Tibial artery (tissue), 4 donors: ENCODE measurements at regions not wholly inside any gene's neighbourhood (a gene's known extent, or its start where the extent isn't known, plus 50 kb on each side); places are given as distances from the start of the nearest gene placed in this dataset.
A peak's percentile ranks its signal among the peaks of the same experiment; 100 is the strongest.
"Not testable (repeated sequence)": the region's sequence is repeated elsewhere in the genome, so short reads cannot be mapped to it uniquely, and the experiment has no call there.

Experiments
- DNase-seq, 2 donors: peaks; one replicate each; pipeline ENCODE4 v3.0.0-alpha.2; 2019
- H3K27ac ChIP-seq, 2 donors: fragments of 200-600 bp; sonication (generic) in 1 of 2; 1 replicate in 1 of 2; 2 replicates in 1 of 2; pipeline ENCODE4 v1.5.1; 2018 to 2019; ENCODE audit warnings: mild to moderate bottlenecking in 1 of 2
- H3K27me3 ChIP-seq, 2 donors: fragments of 200-600 bp; sonication (generic) in 1 of 2; one replicate each; pipeline versions ENCODE4 v1.5.1 to v1.6.0; 2016 to 2019
- H3K36me3 ChIP-seq, 3 donors: fragments of 200-600 bp; sonication (generic) in 2 of 3; one replicate each; pipeline ENCODE4 v1.5.1; 2016 to 2019; ENCODE audit warnings: mild to moderate bottlenecking in 2 of 3
- H3K4me1 ChIP-seq, 4 donors: fragments of 200-600 bp; sonication (generic) in 2 of 4; 1 replicate in 3 of 4; 2 replicates in 1 of 4; pipeline ENCODE4 v1.5.1; 2016 to 2019
- H3K4me3 ChIP-seq, 2 donors: fragments of 200-600 bp; sonication (generic) in 1 of 2; 1 replicate in 1 of 2; 2 replicates in 1 of 2; pipeline ENCODE4 v1.5.1; 2018 to 2019; ENCODE audit warnings: mild to moderate bottlenecking in 2 of 2
- H3K9me3 ChIP-seq, 3 donors: fragments of 200-600 bp; sonication (generic) in 1 of 3; one replicate each; pipeline ENCODE4 v1.5.1; 2016 to 2019
- intact Hi-C: fragments of 100-400 bp; cut with DNase I; formaldehyde crosslinking; loops from one replicate; pipeline ENCODE4 v1.15.0; 2023; ENCODE audit warnings: low total_unique reads
- TF ChIP-seq, protein P1 (sequence below), 2 experiments: fragments of 200-600 bp in 1 of 2; fragments of 450-650 bp in 1 of 2; IDR thresholded peaks; one replicate each; pipeline ENCODE4 v1.5.1; 2017 to 2019; ENCODE audit warnings: antibody characterized with exemption in 2 of 2, mild to moderate bottlenecking in 1 of 2, moderate library complexity in 1 of 2

DNA sequence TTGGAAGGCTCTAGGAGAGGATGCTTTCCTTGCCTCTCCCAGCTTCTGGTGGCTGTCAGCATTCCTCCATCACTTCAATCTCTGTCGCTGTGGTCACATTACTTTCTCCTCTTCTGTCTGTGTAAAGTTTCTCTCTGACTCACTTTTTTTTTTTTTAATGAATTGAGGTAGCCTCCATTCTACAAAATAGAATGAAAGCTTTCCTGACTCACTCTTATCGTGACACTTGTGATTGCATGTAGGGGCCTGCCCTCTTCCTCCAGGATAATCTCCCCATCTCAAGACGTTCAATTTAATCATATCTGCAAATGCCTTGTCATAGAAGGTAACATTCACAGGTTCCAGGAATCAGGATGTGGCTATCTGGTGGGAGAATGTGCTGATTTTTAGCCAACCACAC is 153.5 kb upstream of the HMGA2 start:
- TF ChIP-seq, protein P1, sequence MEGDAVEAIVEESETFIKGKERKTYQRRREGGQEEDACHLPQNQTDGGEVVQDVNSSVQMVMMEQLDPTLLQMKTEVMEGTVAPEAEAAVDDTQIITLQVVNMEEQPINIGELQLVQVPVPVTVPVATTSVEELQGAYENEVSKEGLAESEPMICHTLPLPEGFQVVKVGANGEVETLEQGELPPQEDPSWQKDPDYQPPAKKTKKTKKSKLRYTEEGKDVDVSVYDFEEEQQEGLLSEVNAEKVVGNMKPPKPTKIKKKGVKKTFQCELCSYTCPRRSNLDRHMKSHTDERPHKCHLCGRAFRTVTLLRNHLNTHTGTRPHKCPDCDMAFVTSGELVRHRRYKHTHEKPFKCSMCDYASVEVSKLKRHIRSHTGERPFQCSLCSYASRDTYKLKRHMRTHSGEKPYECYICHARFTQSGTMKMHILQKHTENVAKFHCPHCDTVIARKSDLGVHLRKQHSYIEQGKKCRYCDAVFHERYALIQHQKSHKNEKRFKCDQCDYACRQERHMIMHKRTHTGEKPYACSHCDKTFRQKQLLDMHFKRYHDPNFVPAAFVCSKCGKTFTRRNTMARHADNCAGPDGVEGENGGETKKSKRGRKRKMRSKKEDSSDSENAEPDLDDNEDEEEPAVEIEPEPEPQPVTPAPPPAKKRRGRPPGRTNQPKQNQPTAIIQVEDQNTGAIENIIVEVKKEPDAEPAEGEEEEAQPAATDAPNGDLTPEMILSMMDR (IDR thresholded peaks at IDR 0.05) = no peak
- Histone ChIP-seq H3K27ac (no peak overlapping the region), H3K9me3 (no peaks in the 10 kb centered on the region), H3K27me3 (no peaks in the 10 kb centered on the region), H3K4me1 (no peaks in the 10 kb centered on the region), H3K36me3 (no peaks in the 10 kb centered on the region), H3K4me3 (no peak overlapping the region)
- DNase-seq = no peak
- intact Hi-C loops = no loop called here

DNA sequence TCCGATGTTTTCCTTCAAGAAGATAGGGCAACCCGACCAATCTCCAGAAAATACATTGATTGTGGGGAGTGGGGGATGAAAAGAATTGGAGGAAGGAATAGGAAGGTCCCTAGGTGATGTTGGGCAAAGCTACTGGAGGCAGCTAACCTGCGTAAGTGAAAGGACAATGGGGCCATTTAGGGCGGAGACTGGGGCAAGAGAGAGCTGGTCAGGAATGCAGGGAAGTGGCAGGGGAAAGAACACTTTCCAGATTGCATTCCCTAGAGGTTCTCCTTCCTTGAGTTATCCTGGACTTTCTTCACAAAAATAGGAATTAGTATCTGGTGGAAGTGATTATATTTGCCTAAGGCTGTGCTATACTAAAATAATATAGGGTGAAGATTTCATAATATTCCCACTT is 151.8 kb upstream of the HMGA2 start:
- H3K27me3 ChIP-seq = no peaks in the 10 kb centered on the region
- DNase-seq = no peak
- H3K4me1 ChIP-seq = no peaks in the 10 kb centered on the region
- no peaks in the 10 kb centered on the region for H3K36me3 ChIP-seq
- H3K4me3 ChIP-seq = no peak overlapping the region
- H3K9me3 ChIP-seq = no peaks in the 10 kb centered on the region
- TF ChIP-seq, protein P1 (IDR thresholded peaks at IDR 0.05) = no peak
- intact Hi-C loops = no loop called here
- no peak overlapping the region for H3K27ac ChIP-seq

DNA sequence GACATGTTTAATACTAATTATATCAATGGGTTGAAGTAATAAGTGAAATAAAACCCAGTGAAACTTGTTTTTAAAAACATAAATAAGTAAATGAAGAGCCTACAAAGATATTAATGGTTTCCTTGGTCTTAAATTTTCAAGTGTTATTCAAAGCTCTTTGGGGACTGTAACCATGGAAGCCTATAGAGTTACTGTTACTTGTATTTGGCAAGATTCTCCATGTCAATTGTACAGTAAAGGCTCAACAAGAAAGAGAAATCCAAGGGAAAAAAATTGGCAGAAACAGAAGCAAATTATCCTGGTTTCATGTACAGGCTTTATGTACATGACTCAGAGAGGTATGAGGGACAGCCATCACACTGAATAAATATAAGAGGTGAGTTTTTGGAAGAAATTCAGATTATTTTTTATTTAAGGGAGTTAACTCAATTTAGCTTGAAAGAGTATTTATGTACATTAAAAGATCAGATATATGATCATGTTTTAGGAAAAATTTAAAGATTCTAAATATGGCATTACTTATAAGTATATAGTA is 151.1 kb upstream of the HMGA2 start:
- H3K4me1 ChIP-seq = no peaks in the 10 kb centered on the region
- H3K36me3 ChIP-seq = no peaks in the 10 kb centered on the region
- H3K27ac ChIP-seq = no peak overlapping the region
- H3K9me3 ChIP-seq = no peaks in the 10 kb centered on the region
- TF ChIP-seq, protein P1 (IDR thresholded peaks at IDR 0.05) = no peak
- no peak for DNase-seq
- intact Hi-C loops = no loop called here
- H3K4me3 ChIP-seq = no peak overlapping the region
- no peaks in the 10 kb centered on the region for H3K27me3 ChIP-seq

DNA sequence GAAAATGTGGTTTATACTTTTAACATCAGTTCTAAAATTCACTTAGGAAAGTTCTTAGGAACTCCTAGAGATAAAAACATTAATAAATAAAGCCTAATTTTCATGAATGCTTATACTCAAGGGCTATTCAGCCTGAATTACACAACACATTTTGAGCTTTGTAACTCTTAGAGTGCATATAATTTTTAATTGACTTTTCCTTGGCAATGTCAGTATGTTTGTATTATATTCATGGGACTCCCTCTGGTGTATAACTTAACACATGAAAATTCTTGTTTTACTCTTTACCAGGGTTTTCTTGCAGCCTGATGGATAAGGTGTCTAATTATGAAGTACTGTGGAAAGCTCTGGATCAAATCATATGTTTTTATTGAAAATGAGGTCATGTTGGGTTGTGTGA is 150.6 kb upstream of the HMGA2 start:
- Histone ChIP-seq H3K36me3 (no peaks in the 10 kb centered on the region), H3K27me3 (no peaks in the 10 kb centered on the region), H3K9me3 (no peaks in the 10 kb centered on the region), H3K27ac (no peak overlapping the region), H3K4me3 (no peak overlapping the region), H3K4me1 (no peaks in the 10 kb centered on the region)
- intact Hi-C loops = no loop called here
- TF ChIP-seq, protein P1 (IDR thresholded peaks at IDR 0.05) = peak in 1 of 2 experiments; percentile 32
- DNase-seq = no peak

DNA sequence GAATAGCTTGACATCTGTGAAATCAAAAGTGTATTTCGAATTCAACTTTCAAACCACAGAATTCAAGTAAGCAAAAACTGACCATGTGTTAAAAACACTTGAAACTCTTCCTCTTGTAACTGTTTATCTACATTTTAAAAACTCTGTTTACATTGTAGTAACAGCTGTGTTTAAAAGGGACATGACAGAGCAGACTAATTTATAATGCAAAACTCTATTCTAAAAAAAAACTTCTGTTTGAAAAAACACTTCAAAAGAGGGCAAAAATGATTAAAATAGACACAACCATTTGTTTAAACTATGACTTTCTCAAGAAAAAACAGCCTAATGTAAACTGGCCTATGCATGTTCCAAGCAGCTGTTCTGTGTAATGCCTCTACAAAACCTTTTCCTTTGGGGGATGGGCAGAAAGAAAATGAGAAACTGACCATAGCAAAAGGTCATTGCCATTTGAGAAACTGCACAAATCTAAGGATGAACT is 149.1 kb upstream of the HMGA2 start:
- TF ChIP-seq, protein P1 (IDR thresholded peaks at IDR 0.05) = no peak
- Histone ChIP-seq H3K4me1 (no peaks in the 10 kb centered on the region), H3K4me3 (no peak overlapping the region), H3K9me3 (no peaks in the 10 kb centered on the region), H3K27ac (no peak overlapping the region), H3K27me3 (no peaks in the 10 kb centered on the region), H3K36me3 (no peaks in the 10 kb centered on the region)
- intact Hi-C loops = no loop called here
- DNase-seq = no peak

DNA sequence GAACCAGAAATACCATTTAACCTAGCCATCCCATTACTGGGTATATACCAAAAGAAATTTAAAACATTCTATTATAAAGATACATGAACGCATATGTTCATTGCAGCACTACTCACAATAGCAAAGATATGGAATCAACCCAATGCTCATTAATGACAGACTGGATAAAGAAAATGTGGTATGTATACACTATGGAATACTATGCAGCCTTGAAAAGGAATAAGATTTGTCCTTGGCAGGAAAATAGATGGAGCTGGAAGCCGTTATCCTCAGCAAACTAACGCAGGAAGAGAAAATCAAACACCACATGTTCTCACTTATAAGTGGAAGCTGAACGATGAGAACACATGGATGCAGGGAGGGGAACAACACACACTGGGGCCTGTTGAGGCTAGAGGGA is 146.1 kb upstream of the HMGA2 start:
- DNase-seq, H3K36me3 ChIP-seq, H3K9me3 ChIP-seq, H3K27ac ChIP-seq, H3K4me3 ChIP-seq, intact Hi-C loops, H3K27me3 ChIP-seq, H3K4me1 ChIP-seq: not testable (repeated sequence)
